ENCODE measurements at regions not wholly inside any gene's neighbourhood (a gene's known extent, or its start where the extent isn't known, plus 50 kb on each side); places are given as distances from the start of the nearest gene placed in this dataset.

GRCh38 chr5:51968756-51969155 lies 585.5 kb downstream of the ISL1 start:
- no peak for TF ChIP-seq CTCF (IDR thresholded peaks at IDR 0.05)
- TF ChIP-seq POLR2A (IDR thresholded peaks at IDR 0.05): no peak
